DND-41 (cell line): ENCODE measurements at regions not wholly inside any gene's neighbourhood (a gene's known extent, or its start where the extent isn't known, plus 50 kb on each side); places are given as distances from the start of the nearest gene placed in this dataset.

Experiments
- CTCF ChIP-seq: IDR thresholded peaks from 2 replicates; pipeline ENCODE4 v1.5.1; 2012; ENCODE audit warnings: borderline replicate concordance, low read length, moderate library complexity, mild to moderate bottlenecking; ENCODE audit not compliant: poor library complexity, severe bottlenecking; ENCODE audit errors: extremely low read depth
- EZH2 ChIP-seq: IDR thresholded peaks from 3 replicates; pipeline ENCODE4 v1.6.1; 2012; ENCODE audit warnings: borderline replicate concordance, low read depth, mild to moderate bottlenecking, moderate library complexity, low read length, inconsistent platforms; ENCODE audit not compliant: severe bottlenecking

- TF ChIP-seq CTCF (no peak), EZH2 (no peak)
These were observed 138.1 kb downstream of the ATG4C start for GRCh38 chr1:62922006-62922405.
